ENCODE measurements at regions not wholly inside any gene's neighbourhood (a gene's known extent, or its start where the extent isn't known, plus 50 kb on each side); places are given as distances from the start of the nearest gene placed in this dataset.

GRCh38 chr16:73536931-73537330 is 489.0 kb upstream of the ZFHX3 start:
- Histone ChIP-seq H3K4me3 (ENCODE audit: low read depth, low read length, poor library complexity, severe bottlenecking) (no peak overlapping the region), H3K9me3 (ENCODE audit: low read length) (no peaks in the 10 kb centered on the region), H3K27ac (ENCODE audit: low read depth, low read length, poor library complexity, severe bottlenecking) (no peak overlapping the region), H4K20me1 (ENCODE audit: insufficient read depth, low read length) (no peaks in the 10 kb centered on the region), H3K4me2 (ENCODE audit: low read length) (no peak overlapping the region), H3K4me1 (ENCODE audit: insufficient read depth, low read length, poor library complexity, severe bottlenecking) (no peaks in the 10 kb centered on the region), H2AFZ (ENCODE audit: low read length) (no peak overlapping the region), H3K9me2 (ENCODE audit: insufficient read depth, low read length) (no peaks in the 10 kb centered on the region), H3K79me2 (ENCODE audit: insufficient read depth, low read depth, low read length) (no peaks in the 10 kb centered on the region), H3K36me3 (ENCODE audit: insufficient read depth, low read length) (no peaks in the 10 kb centered on the region)
- ChIA-PET CTCF (ENCODE audit: unreplicated experiment) (no interaction called here), POLR2A (no interaction called here)
- intact Hi-C loops (cut with micrococcal nuclease; ENCODE audit: unreplicated experiment): no loop called here
- no peak for DNase-seq (ENCODE audit: low spot score)
- BruUV-seq (replicated peaks): no TSS peak
- TF ChIP-seq CTCF (conservative IDR thresholded peaks at IDR 0.05; ENCODE audit: low read length): no peak
- TF ChIP-seq EZH2phosphoT487 (IDR thresholded peaks at IDR 0.05; ENCODE audit: borderline replicate concordance, low read depth, low read length): no peak

GRCh38 chr16:73531021-73531420 is 483.1 kb upstream of the ZFHX3 start:
- BruUV-seq (replicated peaks): no TSS peak
- H3K4me3 ChIP-seq (ENCODE audit: low read depth, low read length, poor library complexity, severe bottlenecking): no peak overlapping the region
- H3K9me3 ChIP-seq (ENCODE audit: low read length): no peaks in the 10 kb centered on the region
- no peak overlapping the region for H2AFZ ChIP-seq (ENCODE audit: low read length)
- H3K36me3 ChIP-seq (ENCODE audit: insufficient read depth, low read length): no peaks in the 10 kb centered on the region
- no peaks in the 10 kb centered on the region for H4K20me1 ChIP-seq (ENCODE audit: insufficient read depth, low read length)
- TF ChIP-seq EZH2phosphoT487 (IDR thresholded peaks at IDR 0.05; ENCODE audit: borderline replicate concordance, low read depth, low read length): no peak
- TF ChIP-seq CTCF (conservative IDR thresholded peaks at IDR 0.05; ENCODE audit: low read length): no peak
- DNase-seq (ENCODE audit: low spot score): no peak
- ChIA-PET POLR2A (interaction anchor here (0.6 kb wide), 1 partner anchor 68 kb away, joined by 7 read pairs; no protein-coding TSS in a partner anchor), CTCF (ENCODE audit: unreplicated experiment) (no interaction called here)
- intact Hi-C loops (cut with micrococcal nuclease; ENCODE audit: unreplicated experiment): no loop called here
- no peaks in the 10 kb centered on the region for H3K4me1 ChIP-seq (ENCODE audit: insufficient read depth, low read length, poor library complexity, severe bottlenecking)
- no peak overlapping the region for H3K27ac ChIP-seq (ENCODE audit: low read depth, low read length, poor library complexity, severe bottlenecking)
- H3K79me2 ChIP-seq (ENCODE audit: insufficient read depth, low read depth, low read length): no peaks in the 10 kb centered on the region
- H3K9me2 ChIP-seq (ENCODE audit: insufficient read depth, low read length): no peaks in the 10 kb centered on the region
- H3K4me2 ChIP-seq (ENCODE audit: low read length): no peak overlapping the region

- Histone ChIP-seq H3K4me2 (ENCODE audit: low read length) (no peak overlapping the region), H4K20me1 (ENCODE audit: insufficient read depth, low read length) (no peaks in the 10 kb centered on the region), H3K9me3 (ENCODE audit: low read length) (no peaks in the 10 kb centered on the region), H3K36me3 (ENCODE audit: insufficient read depth, low read length) (no peaks in the 10 kb centered on the region), H3K27ac (ENCODE audit: low read depth, low read length, poor library complexity, severe bottlenecking) (no peak overlapping the region), H2AFZ (ENCODE audit: low read length) (no peak overlapping the region), H3K4me3 (ENCODE audit: low read depth, low read length, poor library complexity, severe bottlenecking) (no peak overlapping the region), H3K4me1 (ENCODE audit: insufficient read depth, low read length, poor library complexity, severe bottlenecking) (no peaks in the 10 kb centered on the region), H3K79me2 (ENCODE audit: insufficient read depth, low read depth, low read length) (no peaks in the 10 kb centered on the region), H3K9me2 (ENCODE audit: insufficient read depth, low read length) (no peaks in the 10 kb centered on the region)
- no TSS peak for BruUV-seq (replicated peaks)
- ChIA-PET POLR2A (no interaction called here), CTCF (ENCODE audit: unreplicated experiment) (no interaction called here)
- intact Hi-C loops (cut with micrococcal nuclease; ENCODE audit: unreplicated experiment): no loop called here
- no peak for DNase-seq (ENCODE audit: low spot score)
- TF ChIP-seq CTCF (conservative IDR thresholded peaks at IDR 0.05; ENCODE audit: low read length) (no peak), EZH2phosphoT487 (IDR thresholded peaks at IDR 0.05; ENCODE audit: borderline replicate concordance, low read depth, low read length) (no peak)
These were observed 482.6 kb upstream of the ZFHX3 start for GRCh38 chr16:73530529-73530928.

All from OCI-LY7 (cell line).